Nephron progenitor cell (in vitro differentiated cells): ENCODE measurements at regions not wholly inside any gene's neighbourhood (a gene's known extent, or its start where the extent isn't known, plus 50 kb on each side); places are given as distances from the start of the nearest gene placed in this dataset.

Source experiments
- DNase-seq: peaks from one replicate; pipeline ENCODE4 v3.0.0; 2021
- H3K27ac Mint-ChIP-seq: 2 replicates; pipeline ENCODE4 v1.8.0; 2021; ENCODE audit warnings: mild to moderate bottlenecking, moderate library complexity, mixed read lengths
- H3K27me3 Mint-ChIP-seq: 2 replicates; pipeline ENCODE4 v1.8.0; 2021; ENCODE audit warnings: mild to moderate bottlenecking, low read depth, mixed read lengths; ENCODE audit not compliant: poor library complexity
- H3K36me3 Mint-ChIP-seq: 2 replicates; pipeline ENCODE4 v1.8.0; 2021; ENCODE audit warnings: low read depth, mixed read lengths
- H3K4me1 Mint-ChIP-seq: 2 replicates; pipeline ENCODE4 v1.8.0; 2021; ENCODE audit warnings: mixed read lengths
- H3K4me3 Mint-ChIP-seq: 2 replicates; pipeline ENCODE4 v1.8.0; 2021; ENCODE audit warnings: mild to moderate bottlenecking, moderate library complexity, mixed read lengths
- H3K9me3 Mint-ChIP-seq: 2 replicates; pipeline ENCODE4 v1.8.0; 2021; ENCODE audit warnings: mild to moderate bottlenecking, moderate library complexity, mixed read lengths
- TF ChIP-seq, protein P1 (sequence below): fragments of 200-600 bp; sonication (generic); IDR thresholded peaks from 2 replicates; pipeline ENCODE4 v1.5.0; 2021; ENCODE audit warnings: antibody characterized with exemption

- TF ChIP-seq, protein P1, sequence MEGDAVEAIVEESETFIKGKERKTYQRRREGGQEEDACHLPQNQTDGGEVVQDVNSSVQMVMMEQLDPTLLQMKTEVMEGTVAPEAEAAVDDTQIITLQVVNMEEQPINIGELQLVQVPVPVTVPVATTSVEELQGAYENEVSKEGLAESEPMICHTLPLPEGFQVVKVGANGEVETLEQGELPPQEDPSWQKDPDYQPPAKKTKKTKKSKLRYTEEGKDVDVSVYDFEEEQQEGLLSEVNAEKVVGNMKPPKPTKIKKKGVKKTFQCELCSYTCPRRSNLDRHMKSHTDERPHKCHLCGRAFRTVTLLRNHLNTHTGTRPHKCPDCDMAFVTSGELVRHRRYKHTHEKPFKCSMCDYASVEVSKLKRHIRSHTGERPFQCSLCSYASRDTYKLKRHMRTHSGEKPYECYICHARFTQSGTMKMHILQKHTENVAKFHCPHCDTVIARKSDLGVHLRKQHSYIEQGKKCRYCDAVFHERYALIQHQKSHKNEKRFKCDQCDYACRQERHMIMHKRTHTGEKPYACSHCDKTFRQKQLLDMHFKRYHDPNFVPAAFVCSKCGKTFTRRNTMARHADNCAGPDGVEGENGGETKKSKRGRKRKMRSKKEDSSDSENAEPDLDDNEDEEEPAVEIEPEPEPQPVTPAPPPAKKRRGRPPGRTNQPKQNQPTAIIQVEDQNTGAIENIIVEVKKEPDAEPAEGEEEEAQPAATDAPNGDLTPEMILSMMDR: no peak
- no peak overlapping the region for H3K27ac Mint-ChIP-seq
- H3K4me1 Mint-ChIP-seq: no peaks in the 10 kb centered on the region
- no peak for DNase-seq
- H3K9me3 Mint-ChIP-seq: no peaks in the 10 kb centered on the region
- H3K27me3 Mint-ChIP-seq: peaks cover 10% of the 10 kb centered on the region
- no peak overlapping the region for H3K4me3 Mint-ChIP-seq
- H3K36me3 Mint-ChIP-seq: no peaks in the 10 kb centered on the region
Observed at GRCh38 chr6:156254240-156254639, 522.9 kb upstream of the ARID1B start.

DNA sequence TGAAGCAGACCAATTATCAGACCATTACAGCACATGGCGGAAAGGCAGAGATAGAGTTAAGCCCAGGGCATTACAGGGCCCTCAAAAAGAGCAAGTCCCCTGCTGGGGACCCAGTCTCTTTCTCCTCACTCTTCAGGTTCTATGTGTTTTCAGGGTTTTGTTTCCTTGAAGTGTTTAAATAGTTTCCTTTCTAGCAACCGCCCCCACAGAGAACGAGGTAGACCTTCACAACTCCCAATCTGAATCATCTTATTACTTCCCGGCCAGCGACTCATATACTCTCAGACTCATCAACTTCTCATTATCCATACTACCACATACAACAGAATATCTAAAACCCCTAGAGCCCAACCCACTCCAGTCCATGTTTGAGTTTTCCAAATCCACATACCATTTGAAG is 526.6 kb upstream of the ARID1B start:
- Mint-ChIP-seq H3K9me3 (no peaks in the 10 kb centered on the region), H3K27me3 (peaks cover 11% of the 10 kb centered on the region)

DNA sequence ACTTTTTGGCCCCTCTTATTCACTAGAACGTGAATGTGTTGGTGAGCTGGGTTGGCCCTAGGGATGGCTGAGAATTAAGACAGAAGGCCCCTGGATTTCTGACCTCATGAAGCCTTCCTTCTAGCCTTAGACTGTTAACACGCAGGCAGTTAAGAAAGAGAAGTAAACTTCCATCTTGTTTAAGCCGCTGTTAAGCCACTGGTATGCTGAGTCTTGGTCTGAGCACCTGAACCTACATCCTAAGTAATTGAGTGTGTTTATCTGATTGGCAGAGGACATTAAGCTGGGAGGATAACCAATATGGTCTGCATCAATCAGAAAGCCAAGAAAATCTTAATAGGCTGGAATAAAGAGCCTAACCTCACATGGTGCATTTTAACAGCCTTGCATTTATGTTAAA is 535.0 kb upstream of the ARID1B start:
- no peak overlapping the region for H3K27ac Mint-ChIP-seq
- H3K4me3 Mint-ChIP-seq: no peak overlapping the region
- H3K36me3 Mint-ChIP-seq: no peaks in the 10 kb centered on the region
- peaks cover 17% of the 10 kb centered on the region for H3K27me3 Mint-ChIP-seq
- TF ChIP-seq, protein P1: no peak
- H3K4me1 Mint-ChIP-seq: no peaks in the 10 kb centered on the region
- H3K9me3 Mint-ChIP-seq: no peaks in the 10 kb centered on the region
- no peak for DNase-seq

More for the DNA sequence above, 526.6 kb upstream of the ARID1B start:
- H3K27ac Mint-ChIP-seq: no peak overlapping the region
- no peak for DNase-seq
- no peaks in the 10 kb centered on the region for H3K36me3 Mint-ChIP-seq
- TF ChIP-seq, protein P1: no peak
- H3K4me1 Mint-ChIP-seq: no peaks in the 10 kb centered on the region
- no peak overlapping the region for H3K4me3 Mint-ChIP-seq

DNA sequence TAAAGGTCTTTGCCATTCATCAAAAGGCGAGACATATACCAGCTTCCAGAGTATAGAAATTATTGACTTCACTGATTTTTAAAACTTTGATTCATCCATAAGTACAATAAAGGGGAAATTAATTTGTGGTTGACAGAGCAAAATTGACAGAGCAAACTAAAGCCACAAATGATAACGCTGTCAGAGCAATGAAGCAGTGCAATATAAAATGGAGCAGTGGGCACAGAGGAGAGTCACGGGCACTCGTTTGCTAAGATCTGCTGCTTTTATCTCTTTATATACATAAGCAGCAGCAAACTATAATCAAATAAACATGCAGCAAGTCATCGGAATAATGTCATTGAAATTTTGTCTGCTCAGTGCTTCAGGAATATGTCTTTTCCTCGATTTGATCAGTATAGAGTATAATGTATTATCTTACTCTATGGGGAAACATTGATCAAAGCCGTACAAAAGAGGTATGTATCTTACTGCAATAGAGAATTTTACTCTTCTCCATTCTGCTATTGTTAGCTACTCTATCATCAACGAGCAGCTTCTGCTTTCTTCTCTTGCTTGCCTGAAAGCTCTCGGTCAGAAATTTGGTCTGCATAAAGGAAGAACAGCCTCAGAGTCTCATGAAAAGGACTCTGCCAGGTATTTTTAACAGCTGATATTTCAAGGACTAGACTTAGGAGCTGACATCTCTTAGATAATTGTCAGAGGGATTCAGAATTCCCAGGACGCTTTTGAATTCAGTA is 546.0 kb upstream of the ARID1B start:
- no peaks in the 10 kb centered on the region for H3K9me3 Mint-ChIP-seq
- DNase-seq: no peak
- H3K4me3 Mint-ChIP-seq: no peak overlapping the region
- no peaks in the 10 kb centered on the region for H3K4me1 Mint-ChIP-seq
- no peaks in the 10 kb centered on the region for H3K36me3 Mint-ChIP-seq
- TF ChIP-seq, protein P1: no peak
- peaks cover 7% of the 10 kb centered on the region for H3K27me3 Mint-ChIP-seq
- no peak overlapping the region for H3K27ac Mint-ChIP-seq

GRCh38 chr6:156219973-156220372 is 557.2 kb upstream of the ARID1B start:
- TF ChIP-seq, protein P1: no peak
- Mint-ChIP-seq H3K9me3 (no peaks in the 10 kb centered on the region), H3K27ac (no peak overlapping the region), H3K36me3 (no peaks in the 10 kb centered on the region), H3K27me3 (no peaks in the 10 kb centered on the region), H3K4me1 (no peaks in the 10 kb centered on the region), H3K4me3 (no peak overlapping the region)
- no peak for DNase-seq

DNA sequence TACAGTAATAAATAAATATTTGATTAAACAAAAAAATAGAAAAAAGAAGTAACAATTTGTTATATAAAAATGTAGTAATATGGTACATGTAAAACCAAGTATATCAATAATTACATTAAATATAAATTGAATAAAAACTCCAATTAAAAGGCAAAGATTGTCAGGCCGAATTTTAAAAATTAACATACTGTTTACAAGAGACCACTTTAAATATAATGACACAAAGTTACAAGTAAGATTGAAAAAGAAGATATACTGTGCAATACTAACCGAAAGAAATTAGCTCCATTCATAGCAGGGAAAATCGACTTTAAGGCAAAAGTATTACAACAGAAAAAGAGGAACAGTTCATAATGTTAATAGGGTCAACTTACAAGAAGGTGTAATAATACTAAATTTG is 571.5 kb upstream of the ARID1B start:
- Mint-ChIP-seq H3K27me3 (no peaks in the 10 kb centered on the region), H3K4me1 (no peaks in the 10 kb centered on the region), H3K36me3 (no peaks in the 10 kb centered on the region), H3K27ac (no peak overlapping the region), H3K4me3 (no peak overlapping the region), H3K9me3 (peaks cover 23% of the 10 kb centered on the region)
- no peak for DNase-seq
- TF ChIP-seq, protein P1: no peak
